GM23248 (cell line): ENCODE measurements at regions not wholly inside any gene's neighbourhood (a gene's known extent, or its start where the extent isn't known, plus 50 kb on each side); places are given as distances from the start of the nearest gene placed in this dataset.

Experiments
- DNase-seq: peaks from one replicate; pipeline ENCODE4 v3.0.0-alpha.2; 2015
- H2AFZ ChIP-seq: fragments of 200-600 bp; sonication (generic); 2 replicates; pipeline ENCODE4 v1.6.1; 2016; ENCODE audit warnings: antibody characterized with exemption
- H3F3A ChIP-seq: fragments of 200-600 bp; sonication (generic); 2 replicates; pipeline ENCODE4 v1.6.1; 2016; ENCODE audit warnings: mild to moderate bottlenecking, antibody characterized with exemption, mixed run types; ENCODE audit not compliant: insufficient read depth
- H3K27ac ChIP-seq: fragments of 200-600 bp; sonication (generic); 2 replicates; pipeline ENCODE4 v1.5.1; 2016; ENCODE audit warnings: mild to moderate bottlenecking
- H3K27me3 ChIP-seq: fragments of 200-600 bp; sonication (generic); replicated peaks from 2 replicates; pipeline ENCODE4 v1.6.1; 2016; ENCODE audit warnings: mild to moderate bottlenecking; ENCODE audit not compliant: insufficient read depth
- H3K36me3 ChIP-seq: fragments of 200-600 bp; sonication (generic); 2 replicates; pipeline ENCODE4 v1.6.1; 2016; ENCODE audit warnings: low read depth, mild to moderate bottlenecking
- H3K4me1 ChIP-seq: fragments of 200-600 bp; sonication (generic); 2 replicates; pipeline ENCODE4 v1.6.1; 2016; ENCODE audit warnings: mild to moderate bottlenecking; ENCODE audit not compliant: insufficient read depth
- H3K4me2 ChIP-seq: fragments of 200-600 bp; sonication (generic); one replicate; pipeline ENCODE4 v1.6.1; 2016; ENCODE audit warnings: mild to moderate bottlenecking; ENCODE audit not compliant: unreplicated experiment
- H3K4me3 ChIP-seq: fragments of 200-600 bp; sonication (generic); 2 replicates; pipeline ENCODE4 v1.5.1; 2016; ENCODE audit warnings: mild to moderate bottlenecking
- H3K79me2 ChIP-seq: fragments of 200-600 bp; sonication (generic); 2 replicates; pipeline ENCODE4 v1.6.1; 2016; ENCODE audit warnings: mild to moderate bottlenecking; ENCODE audit not compliant: insufficient read depth
- H3K9ac ChIP-seq: fragments of 200-600 bp; sonication (generic); 2 replicates; pipeline ENCODE4 v1.6.1; 2016; ENCODE audit warnings: mild to moderate bottlenecking
- H3K9me2 ChIP-seq: fragments of 200-600 bp; sonication (generic); 2 replicates; pipeline ENCODE4 v1.6.1; 2016; ENCODE audit warnings: mixed run types, mild to moderate bottlenecking, moderate library complexity; ENCODE audit not compliant: insufficient read depth
- H3K9me3 ChIP-seq: fragments of 200-600 bp; sonication (generic); one replicate; pipeline ENCODE4 v1.6.1; 2017; ENCODE audit warnings: low read depth
- H4K20me1 ChIP-seq: fragments of 200-600 bp; sonication (generic); 2 replicates; pipeline ENCODE4 v1.6.0; 2016; ENCODE audit not compliant: insufficient read depth
- EZH2 ChIP-seq: fragments of 200-600 bp; sonication (generic); IDR thresholded peaks from 2 replicates; pipeline ENCODE4 v1.6.1; 2018; ENCODE audit warnings: antibody characterized with exemption, mild to moderate bottlenecking; ENCODE audit not compliant: insufficient read depth, poor library complexity, severe bottlenecking
- EZH2phosphoT487 ChIP-seq: fragments of 200-600 bp; sonication (generic); IDR thresholded peaks from 2 replicates; pipeline ENCODE4 v1.6.1; 2018; ENCODE audit warnings: antibody characterized with exemption, moderate library complexity, mild to moderate bottlenecking, low read depth; ENCODE audit not compliant: insufficient read depth
- WGBS, 2 experiments: methylation state at CpG; one replicate each; pipeline ENCODE4 v1.1.6; 2015 to 2017; ENCODE audit warnings: low lambda C conversion rate in 2 of 2, low coverage in 1 of 2; ENCODE audit errors: missing lambda C conversion rate in 2 of 2; 5-methylcytosine and 5-hydroxymethylcytosine counted together
- in situ Hi-C: fragments of 300-500 bp; cut with MboI; formaldehyde crosslinking; loops from 2 replicates; pipeline ENCODE4 v1.15.0; 2020

DNA sequence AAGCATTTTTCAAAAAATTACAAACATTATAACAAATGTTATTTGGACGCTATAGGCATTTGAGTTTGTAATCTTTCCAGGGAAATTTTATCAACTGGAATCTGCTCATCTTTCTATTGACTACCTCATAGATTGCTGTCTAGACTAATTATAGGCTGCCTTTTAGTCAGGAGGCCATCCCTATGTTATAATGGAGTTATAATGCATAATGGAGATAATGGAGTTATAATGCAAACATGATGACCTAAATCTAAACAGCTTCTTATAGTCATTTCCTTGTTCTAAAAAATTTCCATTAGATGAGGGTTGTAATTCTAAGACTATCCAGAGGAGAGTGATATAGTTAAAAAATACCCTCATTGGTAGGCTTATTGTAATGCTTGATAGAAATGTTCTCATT is 226.4 kb downstream of the SI start:
- TF ChIP-seq EZH2phosphoT487 (no peak), EZH2 (no peak)
- no peaks in the 10 kb centered on the region for H4K20me1 ChIP-seq
- H3F3A ChIP-seq = no peaks in the 10 kb centered on the region
- no peak for DNase-seq
- no peaks in the 10 kb centered on the region for H3K79me2 ChIP-seq
- no peak overlapping the region for H3K4me2 ChIP-seq
- no peaks in the 10 kb centered on the region for H3K36me3 ChIP-seq
- H3K4me3 ChIP-seq = no peak overlapping the region
- no peak overlapping the region for H3K27ac ChIP-seq
- 46 to 77% methylated on average over 1 of the region's 1 CpG for WGBS, 2 experiments
- H3K9me2 ChIP-seq = no peaks in the 10 kb centered on the region
- no peaks in the 10 kb centered on the region for H3K9me3 ChIP-seq
- H3K9ac ChIP-seq = no peak overlapping the region
- H3K27me3 ChIP-seq = no peaks in the 10 kb centered on the region
- in situ Hi-C loops = no loop called here
- H2AFZ ChIP-seq = no peak overlapping the region
- H3K4me1 ChIP-seq = no peaks in the 10 kb centered on the region

DNA sequence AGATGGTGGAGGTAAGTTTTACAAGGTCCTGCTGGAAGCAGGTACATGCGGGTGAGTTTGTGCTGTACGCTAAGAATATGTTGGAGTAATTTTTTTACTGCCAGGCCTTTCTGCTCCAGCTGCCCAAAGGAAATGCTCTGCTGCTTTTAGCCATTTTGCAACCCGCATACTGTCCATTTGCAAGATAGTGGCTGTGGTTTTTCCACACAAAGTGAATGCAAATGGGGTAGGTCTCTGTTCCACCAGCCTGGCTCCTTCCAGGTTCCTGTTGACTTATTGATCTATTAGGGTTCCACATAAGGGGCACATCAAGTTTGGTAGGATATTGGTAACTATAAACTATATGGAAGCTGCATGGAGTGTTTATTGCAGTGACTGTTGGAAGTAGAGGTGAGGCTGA is 227.1 kb downstream of the SI start:
- H4K20me1 ChIP-seq = no peaks in the 10 kb centered on the region
- no peaks in the 10 kb centered on the region for H3K27me3 ChIP-seq
- no peak for DNase-seq
- 43 to 45% methylated on average over 3 of the region's 3 CpGs for WGBS, 2 experiments
- in situ Hi-C loops = no loop called here
- no peaks in the 10 kb centered on the region for H3K4me1 ChIP-seq
- H3K79me2 ChIP-seq = no peaks in the 10 kb centered on the region
- no peak overlapping the region for H3K4me3 ChIP-seq
- TF ChIP-seq EZH2phosphoT487 = no peak
- TF ChIP-seq EZH2 = no peak
- H3K4me2 ChIP-seq = no peak overlapping the region
- no peak overlapping the region for H2AFZ ChIP-seq
- H3K9me2 ChIP-seq = no peaks in the 10 kb centered on the region
- H3K36me3 ChIP-seq = no peaks in the 10 kb centered on the region
- H3K9ac ChIP-seq = no peak overlapping the region
- H3K9me3 ChIP-seq = no peaks in the 10 kb centered on the region
- H3F3A ChIP-seq = no peaks in the 10 kb centered on the region
- H3K27ac ChIP-seq = no peak overlapping the region

DNA sequence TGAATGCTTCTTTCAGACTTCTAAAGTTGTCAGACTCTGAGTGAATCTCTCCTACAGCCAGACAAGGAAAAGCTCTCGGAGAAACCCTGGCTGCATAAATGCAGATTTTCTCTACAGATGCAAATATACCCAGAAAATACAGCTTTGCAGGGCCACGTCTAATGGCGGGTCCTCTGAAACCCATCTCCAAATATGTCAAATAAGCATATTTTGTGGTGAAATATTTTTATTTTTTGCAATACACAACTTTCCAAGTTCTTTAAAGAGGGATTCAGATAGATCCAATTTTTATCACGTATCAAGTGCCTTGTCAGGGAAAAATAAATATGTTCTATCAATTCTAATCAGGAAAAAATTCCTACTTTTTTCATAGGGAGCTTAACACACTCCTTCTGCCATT is 229.4 kb downstream of the SI start:
- no peaks in the 10 kb centered on the region for H4K20me1 ChIP-seq
- no peak overlapping the region for H3K27ac ChIP-seq
- no peak overlapping the region for H2AFZ ChIP-seq
- H3F3A ChIP-seq = no peaks in the 10 kb centered on the region
- H3K9ac ChIP-seq = no peak overlapping the region
- H3K36me3 ChIP-seq = no peaks in the 10 kb centered on the region
- H3K4me3 ChIP-seq = no peak overlapping the region
- H3K9me3 ChIP-seq = no peaks in the 10 kb centered on the region
- WGBS, 2 experiments = 38 to 41% methylated on average over 4 of the region's 4 CpGs
- DNase-seq = no peak
- TF ChIP-seq EZH2 = no peak
- TF ChIP-seq EZH2phosphoT487 = no peak
- no peak overlapping the region for H3K4me2 ChIP-seq
- in situ Hi-C loops = no loop called here
- no peaks in the 10 kb centered on the region for H3K9me2 ChIP-seq
- no peaks in the 10 kb centered on the region for H3K79me2 ChIP-seq
- H3K4me1 ChIP-seq = no peaks in the 10 kb centered on the region
- H3K27me3 ChIP-seq = no peaks in the 10 kb centered on the region

DNA sequence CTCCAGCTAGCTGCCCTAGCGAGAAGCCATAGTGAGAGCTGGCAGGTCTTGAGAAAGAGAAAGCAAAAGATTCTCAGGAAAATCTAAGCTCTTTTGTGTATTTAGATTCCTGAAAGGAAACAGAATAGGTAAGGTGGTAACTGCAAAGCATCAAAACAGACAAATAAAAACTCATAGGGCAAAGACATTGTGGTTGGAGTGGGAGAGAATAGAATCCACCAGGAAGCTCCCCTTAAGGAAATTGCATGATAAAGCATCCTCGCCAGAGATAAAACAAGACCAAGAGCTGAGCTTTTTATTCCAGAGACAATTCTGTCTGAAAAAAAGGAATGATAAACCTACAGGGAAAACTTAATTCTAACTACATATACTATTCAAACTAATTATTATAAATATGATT is 232.6 kb downstream of the SI start:
- Histone ChIP-seq H3K27me3 (no peaks in the 10 kb centered on the region), H3K9me3 (no peaks in the 10 kb centered on the region), H3K36me3 (no peaks in the 10 kb centered on the region), H3F3A (no peaks in the 10 kb centered on the region), H3K9me2 (no peaks in the 10 kb centered on the region), H3K27ac (no peak overlapping the region), H3K4me3 (no peak overlapping the region), H3K4me2 (no peak overlapping the region), H3K4me1 (no peaks in the 10 kb centered on the region), H3K9ac (no peak overlapping the region), H4K20me1 (no peaks in the 10 kb centered on the region), H2AFZ (no peak overlapping the region), H3K79me2 (no peaks in the 10 kb centered on the region)
- TF ChIP-seq EZH2 (no peak), EZH2phosphoT487 (no peak)
- DNase-seq = no peak
- WGBS, 2 experiments = 33 to 38% methylated on average over 2 of the region's 2 CpGs
- in situ Hi-C loops = no loop called here

DNA sequence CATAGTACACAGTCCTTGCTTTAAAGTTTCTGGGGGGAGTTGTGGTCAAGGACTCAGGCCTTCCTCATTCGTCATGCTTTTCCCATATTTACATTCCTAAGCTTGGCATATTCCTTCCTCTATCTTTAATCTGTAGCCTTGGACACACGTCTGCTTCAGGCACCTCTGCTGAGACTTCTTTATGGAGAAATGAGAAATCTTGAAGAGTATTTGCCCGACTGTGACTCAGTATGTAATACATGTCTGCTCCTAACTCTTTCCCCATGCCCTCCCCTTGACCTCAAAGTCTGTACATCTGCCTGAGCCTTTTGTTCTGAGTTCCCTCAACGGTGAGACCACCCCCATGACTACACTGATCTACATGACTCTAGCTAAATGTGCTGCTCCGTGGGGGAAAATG is 246.1 kb downstream of the SI start:
- no peaks in the 10 kb centered on the region for H3K79me2 ChIP-seq
- DNase-seq = no peak
- H3K9ac ChIP-seq = no peak overlapping the region
- no peak overlapping the region for H3K4me2 ChIP-seq
- 9 to 13% methylated on average over 5 of the region's 5 CpGs for WGBS, 2 experiments
- H3K9me3 ChIP-seq = no peaks in the 10 kb centered on the region
- H3K4me1 ChIP-seq = no peaks in the 10 kb centered on the region
- no peak overlapping the region for H3K4me3 ChIP-seq
- H3K36me3 ChIP-seq = no peaks in the 10 kb centered on the region
- no peak overlapping the region for H2AFZ ChIP-seq
- TF ChIP-seq EZH2 (no peak), EZH2phosphoT487 (no peak)
- no peaks in the 10 kb centered on the region for H4K20me1 ChIP-seq
- H3K9me2 ChIP-seq = no peaks in the 10 kb centered on the region
- H3F3A ChIP-seq = no peaks in the 10 kb centered on the region
- in situ Hi-C loops = no loop called here
- no peaks in the 10 kb centered on the region for H3K27me3 ChIP-seq
- no peak overlapping the region for H3K27ac ChIP-seq
